NCI-H748 (cell line): ENCODE measurements at regions not wholly inside any gene's neighbourhood (a gene's known extent, or its start where the extent isn't known, plus 50 kb on each side); places are given as distances from the start of the nearest gene placed in this dataset.
A peak's percentile ranks its signal among the peaks of the same experiment; 100 is the strongest.

Source experiments
- DNase-seq: peaks from one replicate; lab custom pipeline; 2025; ENCODE audit not compliant: unreplicated experiment; lab: John Stamatoyannopoulos, UW

GRCh38 chr9:80061940-80062339 is 490.2 kb downstream of the TLE4 start:
- peak; percentile 41 for DNase-seq

GRCh38 chr9:80061096-80061495 is 489.3 kb downstream of the TLE4 start:
- DNase-seq = no peak

GRCh38 chr9:80059979-80060378 is 488.2 kb downstream of the TLE4 start:
- DNase-seq = peak; percentile 15

- DNase-seq = no peak
These were observed 487.4 kb downstream of the TLE4 start for GRCh38 chr9:80059191-80059590.

- DNase-seq = no peak
These were observed 481.1 kb downstream of the TLE4 start for GRCh38 chr9:80052830-80053229.

GRCh38 chr9:80049096-80049782 is 477.5 kb downstream of the TLE4 start:
- no peak for DNase-seq

GRCh38 chr9:80046481-80046880 is 474.7 kb downstream of the TLE4 start:
- DNase-seq = no peak

GRCh38 chr9:80041821-80042220 is 470.1 kb downstream of the TLE4 start:
- DNase-seq = no peak

GRCh38 chr9:80040457-80040856 is 468.7 kb downstream of the TLE4 start:
- no peak for DNase-seq

- DNase-seq = no peak
These were observed 459.0 kb downstream of the TLE4 start for GRCh38 chr9:80030801-80031200.

GRCh38 chr9:80028501-80028900 is 456.7 kb downstream of the TLE4 start:
- DNase-seq = no peak

GRCh38 chr9:80025796-80026520 is 454.2 kb downstream of the TLE4 start:
- no peak for DNase-seq

- DNase-seq = no peak
These were observed 453.4 kb downstream of the TLE4 start for GRCh38 chr9:80025131-80025530.

- no peak for DNase-seq
These were observed 448.8 kb downstream of the TLE4 start for GRCh38 chr9:80020530-80020929.

GRCh38 chr9:80020056-80020455 is 448.3 kb downstream of the TLE4 start:
- DNase-seq = no peak

- DNase-seq = no peak
These were observed 442.1 kb downstream of the TLE4 start for GRCh38 chr9:80013891-80014290.

- DNase-seq = no peak
These were observed 441.0 kb downstream of the TLE4 start for GRCh38 chr9:80012557-80013330.

GRCh38 chr9:80009204-80009603 is 437.4 kb downstream of the TLE4 start:
- DNase-seq = no peak

GRCh38 chr9:80004714-80005113 is 432.9 kb downstream of the TLE4 start:
- DNase-seq = no peak

GRCh38 chr9:79990536-79990935 is 418.8 kb downstream of the TLE4 start:
- DNase-seq = no peak

GRCh38 chr9:79989079-79989478 is 417.3 kb downstream of the TLE4 start:
- no peak for DNase-seq

GRCh38 chr9:79988126-79988525 is 416.4 kb downstream of the TLE4 start:
- DNase-seq = no peak
